COLO829 (cell line): ENCODE measurements at regions not wholly inside any gene's neighbourhood (a gene's known extent, or its start where the extent isn't known, plus 50 kb on each side); places are given as distances from the start of the nearest gene placed in this dataset.

ENCODE experiments used
- DNase-seq: peaks from one replicate; pipeline ENCODE4 v3.0.0; 2012; ENCODE audit warnings: low spot score

DNA sequence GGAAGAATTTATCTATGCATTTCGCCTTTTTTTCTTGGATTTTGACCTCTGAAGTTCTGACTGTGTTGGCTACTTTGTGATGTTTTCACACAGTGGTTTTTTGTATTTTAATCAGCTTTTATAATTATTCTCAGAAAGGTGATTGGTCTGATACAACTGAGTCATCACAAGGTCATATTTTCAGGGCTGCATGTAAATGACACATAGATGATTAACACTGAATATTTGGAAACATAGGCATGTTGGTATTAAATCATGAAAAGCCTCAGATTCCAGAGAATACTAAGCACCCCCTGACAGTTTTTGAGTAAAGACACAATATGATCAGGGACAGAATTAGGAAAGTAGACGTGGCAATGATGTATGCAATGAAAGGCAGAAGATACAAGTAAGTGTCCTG lies 175.5 kb upstream of the SLCO3A1 start:
- DNase-seq = no peak

DNA sequence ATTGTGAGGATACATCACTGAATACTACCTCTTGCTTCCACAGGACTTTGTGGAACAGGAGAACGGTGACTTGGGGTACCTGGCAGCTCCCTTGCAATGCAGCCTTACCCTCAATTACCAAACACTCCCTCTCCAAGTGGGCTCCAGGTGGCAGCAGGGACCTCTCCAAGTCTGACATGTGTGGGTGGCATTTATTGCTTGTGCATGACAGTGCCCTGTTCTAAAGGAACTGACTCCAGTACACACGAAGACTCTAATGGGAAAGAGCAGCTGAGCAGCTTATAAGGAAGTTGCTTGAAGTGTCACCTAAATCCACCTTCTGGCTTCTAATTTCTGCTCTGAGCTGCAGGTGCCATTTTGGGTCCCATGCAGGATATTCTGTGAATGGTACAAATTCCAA lies 174.1 kb upstream of the SLCO3A1 start:
- no peak for DNase-seq

- DNase-seq = no peak
These were observed 168.1 kb upstream of the SLCO3A1 start for GRCh38 chr15:91685436-91685835.

- no peak for DNase-seq
These were observed 164.7 kb upstream of the SLCO3A1 start for GRCh38 chr15:91688811-91689210.

GRCh38 chr15:91689377-91689776 lies 164.1 kb upstream of the SLCO3A1 start:
- DNase-seq = no peak

DNA sequence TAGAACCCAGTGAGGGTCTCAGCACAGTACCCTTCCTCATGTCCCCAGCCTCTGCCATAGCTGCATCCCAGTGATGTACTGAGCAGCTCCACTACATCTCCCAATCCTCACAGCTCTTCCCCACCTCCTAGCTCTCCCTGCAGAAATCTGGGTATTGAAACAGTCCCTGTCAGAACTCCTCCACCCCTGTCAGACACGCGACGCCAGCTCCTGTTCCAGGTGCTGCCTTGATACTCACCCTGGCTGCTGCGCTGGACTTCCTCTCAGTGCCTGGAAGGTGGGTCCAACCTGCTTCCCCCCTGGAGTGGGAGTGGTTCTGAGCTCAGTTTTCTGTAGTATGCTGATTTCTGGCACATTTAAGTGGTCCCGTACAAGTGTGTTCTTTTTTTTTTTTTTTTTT lies 160.9 kb upstream of the SLCO3A1 start:
- no peak for DNase-seq

GRCh38 chr15:91694131-91694830 lies 159.2 kb upstream of the SLCO3A1 start:
- no peak for DNase-seq

- no peak for DNase-seq
These were observed 158.7 kb upstream of the SLCO3A1 start for GRCh38 chr15:91694831-91695210.

- DNase-seq = no peak
These were observed 157.7 kb upstream of the SLCO3A1 start for GRCh38 chr15:91695799-91696198.

GRCh38 chr15:91696981-91697380 lies 156.5 kb upstream of the SLCO3A1 start:
- DNase-seq = no peak

DNA sequence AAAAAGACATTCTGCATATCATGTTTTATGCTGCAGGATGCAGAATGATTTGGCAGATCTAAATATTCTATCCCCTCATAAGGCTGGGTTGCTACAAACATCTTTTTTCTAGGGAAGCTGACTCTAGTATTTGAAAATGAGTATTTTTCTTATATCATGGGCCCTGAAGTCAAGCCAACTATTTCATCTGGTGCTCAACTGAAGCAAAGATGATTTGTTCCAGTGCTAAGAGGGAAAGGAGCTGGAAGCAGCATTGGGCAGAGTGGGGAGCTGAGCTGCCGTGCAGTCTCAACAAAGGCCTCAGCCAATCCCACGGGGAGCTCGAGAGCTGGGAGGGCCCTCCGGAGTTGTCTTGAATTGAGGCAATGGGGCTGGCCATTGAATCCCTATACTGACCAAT lies 155.3 kb upstream of the SLCO3A1 start:
- no peak for DNase-seq

DNA sequence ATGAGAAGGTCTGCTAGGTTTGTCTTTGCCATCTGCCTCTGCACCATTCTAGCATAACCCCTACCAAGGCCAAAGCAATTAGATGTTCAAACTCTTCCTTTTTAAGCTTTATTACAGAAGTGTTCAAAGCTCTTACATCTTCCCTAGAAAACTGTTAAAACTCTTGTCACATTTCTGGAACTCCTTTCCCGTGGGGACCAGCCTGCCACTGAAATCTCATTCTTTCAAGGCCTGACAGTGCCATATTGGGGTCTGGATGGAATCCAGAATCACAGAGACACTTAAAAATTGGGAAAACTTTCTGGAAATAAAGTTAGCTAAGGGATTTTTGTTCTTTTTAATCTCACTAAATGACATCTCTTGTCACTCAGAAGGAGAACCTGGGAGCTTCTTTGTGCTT lies 153.8 kb upstream of the SLCO3A1 start:
- no peak for DNase-seq

- no peak for DNase-seq
These were observed 150.2 kb upstream of the SLCO3A1 start for GRCh38 chr15:91703274-91703673.

DNA sequence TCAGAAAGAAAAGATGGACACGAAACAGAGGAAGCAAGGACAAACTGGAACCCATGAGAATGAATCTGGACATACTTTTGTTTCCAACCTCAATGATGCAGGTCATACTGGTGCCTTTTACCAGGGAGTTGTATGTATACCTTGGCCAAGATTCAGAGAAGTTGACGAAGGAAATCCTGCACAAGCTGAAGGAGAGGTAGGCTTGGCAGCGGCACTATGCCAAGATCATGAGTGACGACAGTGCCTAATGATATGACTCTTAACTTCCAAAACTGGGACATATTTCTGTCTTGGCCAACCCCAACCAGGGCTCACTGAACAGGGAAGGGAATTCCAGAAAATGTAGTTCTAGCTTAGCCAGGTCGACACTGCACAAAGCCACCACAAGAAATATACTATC lies 149.2 kb upstream of the SLCO3A1 start:
- DNase-seq = no peak

DNA sequence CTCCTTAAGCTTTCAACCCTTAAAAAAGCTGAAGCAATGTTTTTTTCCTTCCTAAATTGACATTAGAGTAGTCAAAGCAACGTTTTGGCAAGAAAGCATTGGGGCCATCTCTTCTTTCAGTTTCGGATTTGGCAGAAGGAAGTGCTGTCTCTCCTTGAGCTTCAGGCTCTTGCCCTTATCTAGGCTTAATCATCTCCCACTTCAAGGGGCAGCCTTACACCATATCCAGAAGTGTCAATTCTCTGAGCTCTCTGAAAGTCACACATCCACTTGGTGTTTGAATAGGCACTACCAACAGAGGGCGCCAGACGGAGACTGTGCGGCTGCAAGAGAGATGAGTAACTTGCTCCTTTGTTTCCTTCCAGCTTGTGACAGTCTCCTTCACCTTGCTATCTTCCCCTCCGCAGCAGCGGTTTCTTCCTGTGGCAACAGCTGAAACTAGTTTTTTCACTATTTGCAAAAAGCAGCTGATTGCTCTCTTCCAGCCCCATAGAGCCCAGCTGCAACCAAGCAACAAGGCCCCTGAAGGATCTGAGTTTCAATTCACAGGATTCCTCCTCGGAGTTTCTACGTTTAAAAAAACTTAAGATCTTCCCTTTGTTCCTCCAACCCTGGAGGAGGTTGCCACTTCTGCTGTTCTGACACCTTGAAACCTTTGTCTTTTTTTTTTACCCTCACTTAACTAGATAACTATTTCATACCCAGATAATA lies 147.0 kb upstream of the SLCO3A1 start:
- DNase-seq = peak; percentile 81

GRCh38 chr15:91710080-91710698 lies 143.3 kb upstream of the SLCO3A1 start:
- DNase-seq = no peak

DNA sequence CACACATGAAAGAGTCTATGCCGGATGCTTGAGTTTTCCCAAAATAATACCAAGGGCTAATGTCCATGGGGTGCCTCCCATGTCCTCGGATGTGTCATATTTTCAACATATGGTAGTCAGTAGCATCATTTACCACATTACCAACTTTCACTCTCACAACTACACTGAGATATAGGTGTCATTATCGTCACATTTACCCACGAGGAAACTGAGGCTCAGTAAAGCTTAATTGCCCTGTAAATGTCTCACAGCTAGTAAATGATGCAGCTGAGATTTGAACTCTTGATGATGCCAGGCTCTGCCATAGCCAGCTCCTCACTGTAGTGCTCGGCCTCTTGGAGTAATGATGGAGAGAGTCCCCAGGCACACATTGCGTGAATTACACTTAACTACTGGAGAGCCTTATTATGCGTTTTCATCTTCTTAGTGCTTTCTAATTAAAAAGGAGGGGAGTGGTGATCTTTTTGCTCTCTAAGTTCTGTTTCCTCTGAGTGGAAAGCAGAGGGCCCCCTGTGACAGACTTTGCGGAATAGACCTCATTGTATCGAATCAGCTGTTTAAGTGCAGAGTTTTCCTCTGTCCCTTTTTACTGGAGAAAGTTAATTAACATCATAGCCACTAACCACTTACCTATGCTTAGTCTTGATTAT lies 142.0 kb upstream of the SLCO3A1 start:
- DNase-seq = no peak

- no peak for DNase-seq
These were observed 141.2 kb upstream of the SLCO3A1 start for GRCh38 chr15:91712286-91712685.

GRCh38 chr15:91716536-91716935 lies 137.0 kb upstream of the SLCO3A1 start:
- no peak for DNase-seq

DNA sequence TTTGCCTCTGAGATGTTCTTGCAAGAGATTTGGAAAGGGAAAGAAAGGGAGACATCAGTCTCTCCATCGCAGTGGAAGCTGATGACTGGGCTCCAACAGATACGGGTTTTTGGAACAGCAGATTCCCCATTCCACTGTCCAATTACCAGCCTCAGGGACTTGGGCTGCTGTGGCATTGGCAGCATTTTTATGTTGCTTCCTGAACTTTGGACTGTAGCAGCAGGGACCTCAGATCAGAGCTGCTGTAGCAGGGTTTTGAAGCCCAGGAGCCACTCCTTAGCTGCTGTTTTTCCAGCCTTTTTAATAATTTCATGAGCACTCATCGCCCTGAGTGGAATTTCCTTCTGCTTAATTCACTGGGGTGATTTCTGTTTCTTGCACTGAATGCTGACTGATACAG lies 135.7 kb upstream of the SLCO3A1 start:
- DNase-seq = no peak

GRCh38 chr15:91723959-91724358 lies 129.5 kb upstream of the SLCO3A1 start:
- DNase-seq = no peak

DNA sequence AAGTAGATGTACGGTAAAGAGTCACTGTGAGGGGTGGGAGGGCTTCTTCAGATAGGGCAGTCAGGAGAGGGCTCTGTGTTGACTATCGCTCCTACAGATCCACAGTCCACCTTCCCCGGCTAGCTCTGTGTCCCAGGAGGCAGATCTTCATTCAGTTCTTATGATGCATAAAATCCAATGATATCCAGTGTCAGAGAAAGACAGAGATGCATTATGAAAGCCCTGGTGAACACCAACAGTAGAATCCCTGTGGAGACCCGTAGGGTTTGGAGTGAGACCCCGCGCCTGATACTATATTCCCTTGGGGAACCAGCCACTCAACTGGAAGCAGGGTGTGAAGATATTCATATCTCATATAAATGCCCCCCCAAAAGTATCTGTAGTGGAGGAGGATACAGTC lies 119.8 kb upstream of the SLCO3A1 start:
- DNase-seq = no peak
